ENCODE measurements at regions not wholly inside any gene's neighbourhood (a gene's known extent, or its start where the extent isn't known, plus 50 kb on each side); places are given as distances from the start of the nearest gene placed in this dataset.

DNA sequence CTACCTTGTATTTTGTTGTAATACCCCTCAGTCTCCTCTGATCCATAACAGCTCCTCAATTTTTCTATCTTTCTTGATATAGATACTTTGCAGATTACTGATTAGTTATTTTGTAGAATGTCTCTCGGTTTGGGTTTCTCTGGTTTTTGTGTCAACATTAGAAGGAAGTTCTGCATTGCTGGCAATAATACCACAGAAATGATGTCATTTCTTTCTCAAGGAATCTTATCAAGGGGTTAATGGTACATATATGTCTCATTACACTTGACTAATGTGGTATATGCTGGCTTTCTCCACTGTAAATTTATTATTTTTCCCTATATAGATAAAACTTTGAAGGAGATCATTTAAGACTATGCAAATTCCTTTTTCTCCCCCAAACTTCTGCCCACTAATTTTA, 183.6 kb upstream of the DKK2 start:
- Histone ChIP-seq H3K4me1 (no peaks in the 10 kb centered on the region), H3K36me3 (no peaks in the 10 kb centered on the region), H3K27ac (replicated peaks) (no peak overlapping the region), H3K9me3 (replicated peaks) (no peaks in the 10 kb centered on the region), H3K4me3 (no peak overlapping the region), H3K27me3 (ENCODE audit: low read depth) (no peaks in the 10 kb centered on the region)
- TF ChIP-seq, protein P1, sequence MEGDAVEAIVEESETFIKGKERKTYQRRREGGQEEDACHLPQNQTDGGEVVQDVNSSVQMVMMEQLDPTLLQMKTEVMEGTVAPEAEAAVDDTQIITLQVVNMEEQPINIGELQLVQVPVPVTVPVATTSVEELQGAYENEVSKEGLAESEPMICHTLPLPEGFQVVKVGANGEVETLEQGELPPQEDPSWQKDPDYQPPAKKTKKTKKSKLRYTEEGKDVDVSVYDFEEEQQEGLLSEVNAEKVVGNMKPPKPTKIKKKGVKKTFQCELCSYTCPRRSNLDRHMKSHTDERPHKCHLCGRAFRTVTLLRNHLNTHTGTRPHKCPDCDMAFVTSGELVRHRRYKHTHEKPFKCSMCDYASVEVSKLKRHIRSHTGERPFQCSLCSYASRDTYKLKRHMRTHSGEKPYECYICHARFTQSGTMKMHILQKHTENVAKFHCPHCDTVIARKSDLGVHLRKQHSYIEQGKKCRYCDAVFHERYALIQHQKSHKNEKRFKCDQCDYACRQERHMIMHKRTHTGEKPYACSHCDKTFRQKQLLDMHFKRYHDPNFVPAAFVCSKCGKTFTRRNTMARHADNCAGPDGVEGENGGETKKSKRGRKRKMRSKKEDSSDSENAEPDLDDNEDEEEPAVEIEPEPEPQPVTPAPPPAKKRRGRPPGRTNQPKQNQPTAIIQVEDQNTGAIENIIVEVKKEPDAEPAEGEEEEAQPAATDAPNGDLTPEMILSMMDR (IDR thresholded peaks at IDR 0.05; ENCODE audit: borderline replicate concordance): no peak
- intact Hi-C loops (cut with micrococcal nuclease): no loop called here
- DNase-seq: no peak

DNA sequence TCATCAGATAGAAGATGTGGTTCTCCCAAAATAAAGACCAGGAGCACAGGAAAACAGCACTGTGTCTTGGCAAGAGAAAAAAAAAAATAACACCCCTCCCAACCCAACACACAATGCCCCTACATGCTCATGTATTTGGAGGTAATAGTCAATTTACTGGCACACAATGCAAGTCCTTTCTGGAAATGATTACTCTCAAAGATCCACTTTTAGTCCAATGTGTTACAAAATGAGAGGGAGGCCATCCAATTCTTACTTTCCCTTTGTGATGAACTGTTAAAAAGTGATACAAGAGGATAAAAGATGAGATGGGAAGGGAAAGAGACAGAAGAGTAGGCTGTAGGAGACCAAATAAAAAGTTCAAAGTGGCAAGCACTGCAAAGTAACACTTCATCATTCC, 180.3 kb upstream of the DKK2 start:
- Histone ChIP-seq H3K9me3 (replicated peaks) (no peaks in the 10 kb centered on the region), H3K36me3 (no peaks in the 10 kb centered on the region), H3K27ac (replicated peaks) (no peak overlapping the region), H3K4me1 (no peaks in the 10 kb centered on the region), H3K27me3 (ENCODE audit: low read depth) (no peaks in the 10 kb centered on the region), H3K4me3 (no peak overlapping the region)
- TF ChIP-seq, protein P1 (IDR thresholded peaks at IDR 0.05; ENCODE audit: borderline replicate concordance): no peak
- DNase-seq: no peak
- intact Hi-C loops (cut with micrococcal nuclease): no loop called here

DNA sequence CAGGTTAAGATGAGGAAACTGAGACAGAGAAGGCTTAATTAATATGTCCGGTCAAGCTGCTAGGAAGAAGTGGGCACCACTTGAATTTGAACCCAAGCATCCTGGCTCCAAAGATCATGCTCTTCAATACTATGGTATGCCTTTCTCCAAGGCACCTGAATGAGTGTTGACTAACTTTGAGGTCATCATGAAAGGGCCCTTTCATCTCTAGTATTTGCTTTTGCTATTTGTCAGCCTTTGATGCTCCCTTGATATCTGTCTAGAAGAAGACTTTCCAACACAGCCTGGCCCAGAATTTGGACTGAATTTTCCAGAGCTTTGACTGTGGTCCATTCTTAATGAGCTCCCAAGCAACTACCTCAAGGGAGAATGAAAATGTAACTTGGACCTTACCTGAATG, 179.1 kb upstream of the DKK2 start:
- no peaks in the 10 kb centered on the region for H3K27me3 ChIP-seq (ENCODE audit: low read depth)
- intact Hi-C loops (cut with micrococcal nuclease): no loop called here

DNA sequence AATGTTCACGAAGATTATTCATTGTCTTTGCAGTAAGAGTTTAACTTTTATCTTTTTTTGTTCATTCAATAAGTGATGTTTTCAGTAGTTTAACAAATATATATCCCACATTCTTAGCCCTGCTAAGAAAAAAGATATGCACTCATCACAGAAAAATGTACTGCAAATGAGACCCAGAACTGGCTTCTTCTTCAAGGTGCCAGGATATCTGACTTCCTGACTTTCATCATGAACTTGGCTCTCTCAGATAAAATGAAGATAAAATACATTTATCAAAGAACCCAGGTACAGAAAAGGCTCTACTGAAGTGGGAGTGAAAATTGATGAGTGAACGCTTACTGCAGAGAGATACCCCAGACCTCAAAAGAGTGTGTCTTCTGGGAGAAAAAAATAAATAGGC, 177.8 kb upstream of the DKK2 start:
- Histone ChIP-seq H3K4me1 (no peaks in the 10 kb centered on the region), H3K4me3 (no peak overlapping the region), H3K9me3 (replicated peaks) (no peaks in the 10 kb centered on the region), H3K27ac (replicated peaks) (no peak overlapping the region), H3K36me3 (no peaks in the 10 kb centered on the region), H3K27me3 (ENCODE audit: low read depth) (no peaks in the 10 kb centered on the region)
- TF ChIP-seq, protein P1 (IDR thresholded peaks at IDR 0.05; ENCODE audit: borderline replicate concordance): no peak
- intact Hi-C loops (cut with micrococcal nuclease): no loop called here
- DNase-seq: no peak

More for the DNA sequence above, 179.1 kb upstream of the DKK2 start:
- Histone ChIP-seq H3K9me3 (replicated peaks) (no peaks in the 10 kb centered on the region), H3K36me3 (no peaks in the 10 kb centered on the region), H3K4me1 (no peaks in the 10 kb centered on the region), H3K4me3 (no peak overlapping the region), H3K27ac (replicated peaks) (no peak overlapping the region)
- TF ChIP-seq, protein P1 (IDR thresholded peaks at IDR 0.05; ENCODE audit: borderline replicate concordance): no peak
- no peak for DNase-seq

DNA sequence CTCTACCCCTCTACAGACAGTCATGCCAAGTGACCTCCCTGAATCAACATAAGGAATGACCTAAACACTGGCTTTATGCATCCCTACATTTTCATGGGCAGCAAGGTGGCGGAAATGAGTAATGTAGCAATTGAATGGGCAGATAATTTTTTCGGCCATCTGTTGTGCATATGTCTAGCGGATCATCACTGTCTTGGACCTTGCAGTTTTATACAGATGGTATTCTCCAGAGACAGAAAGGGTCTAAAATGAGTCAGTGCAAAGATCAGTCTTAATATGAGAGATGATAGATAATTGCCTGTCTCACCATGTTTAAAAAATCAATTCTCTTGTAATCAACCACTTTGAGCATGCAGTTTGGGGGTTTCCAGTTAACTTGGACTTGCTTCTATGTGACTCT, 177.3 kb upstream of the DKK2 start:
- no peaks in the 10 kb centered on the region for H3K36me3 ChIP-seq
- no peak for DNase-seq
- no peaks in the 10 kb centered on the region for H3K27me3 ChIP-seq (ENCODE audit: low read depth)
- TF ChIP-seq, protein P1 (IDR thresholded peaks at IDR 0.05; ENCODE audit: borderline replicate concordance): no peak
- no peaks in the 10 kb centered on the region for H3K9me3 ChIP-seq (replicated peaks)
- H3K4me3 ChIP-seq: no peak overlapping the region
- H3K4me1 ChIP-seq: no peaks in the 10 kb centered on the region
- H3K27ac ChIP-seq (replicated peaks): no peak overlapping the region
- intact Hi-C loops (cut with micrococcal nuclease): no loop called here

DNA sequence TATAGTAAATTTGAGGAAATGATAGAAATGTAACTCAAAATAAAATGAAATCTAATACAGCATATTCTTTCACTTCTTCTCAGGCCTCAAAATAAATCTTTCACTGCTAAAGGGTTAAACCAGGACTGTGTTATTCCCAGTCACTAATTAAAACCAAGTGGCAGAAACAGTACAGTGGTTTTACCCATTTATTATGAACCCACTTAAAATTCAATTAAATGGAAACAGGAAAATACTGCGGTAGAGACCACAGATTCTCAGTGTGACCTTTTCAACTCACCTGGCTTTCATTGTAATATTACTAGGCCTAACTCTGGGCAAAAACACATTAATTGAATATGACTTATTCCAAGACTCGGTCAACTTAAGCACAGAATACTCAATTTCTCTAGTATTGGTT, 176.5 kb upstream of the DKK2 start:
- no peak overlapping the region for H3K4me3 ChIP-seq
- TF ChIP-seq, protein P1 (IDR thresholded peaks at IDR 0.05; ENCODE audit: borderline replicate concordance): no peak
- intact Hi-C loops (cut with micrococcal nuclease): no loop called here
- no peaks in the 10 kb centered on the region for H3K9me3 ChIP-seq (replicated peaks)
- no peaks in the 10 kb centered on the region for H3K27me3 ChIP-seq (ENCODE audit: low read depth)
- no peak overlapping the region for H3K27ac ChIP-seq (replicated peaks)
- no peaks in the 10 kb centered on the region for H3K36me3 ChIP-seq
- H3K4me1 ChIP-seq: no peaks in the 10 kb centered on the region
- DNase-seq: no peak

Data from left ventricle myocardium inferior (tissue), 1 donor.